GM12874 (cell line): ENCODE measurements at regions not wholly inside any gene's neighbourhood (a gene's known extent, or its start where the extent isn't known, plus 50 kb on each side); places are given as distances from the start of the nearest gene placed in this dataset.

Experiments
- TF ChIP-seq, protein P1 (sequence below): IDR thresholded peaks from 2 replicates; pipeline ENCODE4 v1.5.1; 2011; ENCODE audit warnings: low read depth, mild to moderate bottlenecking, control low read depth, low read length, moderate library complexity; ENCODE audit not compliant: insufficient read depth

- TF ChIP-seq, protein P1, sequence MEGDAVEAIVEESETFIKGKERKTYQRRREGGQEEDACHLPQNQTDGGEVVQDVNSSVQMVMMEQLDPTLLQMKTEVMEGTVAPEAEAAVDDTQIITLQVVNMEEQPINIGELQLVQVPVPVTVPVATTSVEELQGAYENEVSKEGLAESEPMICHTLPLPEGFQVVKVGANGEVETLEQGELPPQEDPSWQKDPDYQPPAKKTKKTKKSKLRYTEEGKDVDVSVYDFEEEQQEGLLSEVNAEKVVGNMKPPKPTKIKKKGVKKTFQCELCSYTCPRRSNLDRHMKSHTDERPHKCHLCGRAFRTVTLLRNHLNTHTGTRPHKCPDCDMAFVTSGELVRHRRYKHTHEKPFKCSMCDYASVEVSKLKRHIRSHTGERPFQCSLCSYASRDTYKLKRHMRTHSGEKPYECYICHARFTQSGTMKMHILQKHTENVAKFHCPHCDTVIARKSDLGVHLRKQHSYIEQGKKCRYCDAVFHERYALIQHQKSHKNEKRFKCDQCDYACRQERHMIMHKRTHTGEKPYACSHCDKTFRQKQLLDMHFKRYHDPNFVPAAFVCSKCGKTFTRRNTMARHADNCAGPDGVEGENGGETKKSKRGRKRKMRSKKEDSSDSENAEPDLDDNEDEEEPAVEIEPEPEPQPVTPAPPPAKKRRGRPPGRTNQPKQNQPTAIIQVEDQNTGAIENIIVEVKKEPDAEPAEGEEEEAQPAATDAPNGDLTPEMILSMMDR = no peak
Measured at GRCh38 chr3:10721101-10721500, 94.9 kb upstream of the SLC6A11 start.

DNA sequence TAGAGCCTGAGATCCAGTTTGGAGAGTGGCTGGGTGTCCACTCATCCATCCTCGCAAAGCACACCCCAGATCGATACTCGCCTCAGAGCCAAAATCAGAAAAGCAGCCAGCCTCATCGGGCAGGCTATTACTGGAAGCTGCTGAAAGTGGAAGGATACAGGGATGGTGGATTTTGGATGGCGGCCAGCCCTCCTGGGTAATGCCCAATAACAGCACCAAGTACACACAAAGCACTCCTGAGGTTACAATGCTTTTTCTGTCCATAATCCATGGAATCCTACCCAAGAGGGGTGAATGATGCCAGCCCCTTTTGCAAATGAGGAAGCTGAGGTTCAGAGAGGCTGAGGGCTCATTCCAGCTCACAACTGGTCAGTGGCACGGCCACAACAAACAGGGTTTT lies 93.1 kb upstream of the SLC6A11 start:
- TF ChIP-seq, protein P1 = no peak

DNA sequence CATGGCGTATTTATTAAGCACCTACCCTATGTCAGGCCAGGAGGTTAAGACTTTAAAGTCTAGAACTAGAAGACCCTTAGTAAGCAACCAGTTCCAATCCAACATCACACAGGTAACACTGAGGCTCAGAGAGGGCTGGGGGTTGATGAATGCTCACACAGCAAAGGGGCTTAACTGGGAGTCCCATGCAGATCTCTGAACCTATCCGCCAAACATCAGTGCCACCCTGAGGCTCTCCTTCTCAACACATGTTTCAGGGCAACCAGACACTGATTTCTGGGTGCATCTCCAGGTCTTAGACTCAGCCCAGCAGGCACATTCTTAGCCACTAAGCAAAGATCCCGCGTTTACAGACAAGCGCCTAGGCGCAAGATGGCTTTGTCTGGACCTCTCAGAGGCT lies 92.0 kb upstream of the SLC6A11 start:
- TF ChIP-seq, protein P1 = no peak

DNA sequence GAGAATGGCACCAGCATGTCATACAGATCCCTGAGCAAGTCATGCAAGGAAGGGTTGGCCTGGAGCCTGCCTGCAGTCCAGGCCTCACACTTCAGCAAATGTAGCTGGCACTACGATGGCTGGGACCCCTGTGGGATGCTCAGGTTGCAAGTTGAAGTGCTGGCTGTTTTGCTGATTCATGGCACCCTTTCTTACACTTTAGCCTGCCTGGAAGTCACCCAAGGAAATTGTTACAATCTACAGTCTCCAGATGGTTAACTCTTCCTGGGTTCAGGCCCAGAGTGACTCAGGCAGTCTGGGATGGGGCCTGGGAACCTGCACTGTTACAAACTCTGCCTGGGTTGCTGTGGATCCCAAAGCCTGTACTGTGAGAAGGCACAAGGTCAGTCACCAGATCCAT lies 91.0 kb upstream of the SLC6A11 start:
- TF ChIP-seq, protein P1 = no peak

- TF ChIP-seq, protein P1 = no peak
Measured at GRCh38 chr3:10725846-10726245, 90.2 kb upstream of the SLC6A11 start.

GRCh38 chr3:10726787-10727186 lies 89.2 kb upstream of the SLC6A11 start:
- TF ChIP-seq, protein P1 = no peak

DNA sequence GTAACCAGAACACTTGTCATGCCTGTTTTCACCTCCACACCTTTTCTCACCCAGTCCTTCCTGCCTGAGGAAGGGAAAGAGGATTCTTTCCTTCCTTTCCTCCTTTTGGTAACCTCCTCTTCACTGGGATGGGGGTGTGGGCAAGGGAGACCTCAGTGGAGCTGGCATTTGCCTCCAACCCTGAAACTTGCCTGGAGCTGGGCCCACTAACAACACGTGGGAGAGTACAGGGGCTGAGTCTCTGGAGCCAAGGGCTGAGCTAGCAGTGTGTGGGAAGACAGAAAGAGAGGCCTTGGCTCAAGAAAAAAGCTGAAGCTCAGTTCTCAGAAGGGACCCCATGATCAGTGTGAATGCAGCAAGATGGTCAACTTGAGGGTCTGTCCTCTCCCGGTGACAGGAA lies 86.6 kb upstream of the SLC6A11 start:
- TF ChIP-seq, protein P1 = no peak

- TF ChIP-seq, protein P1 = no peak
Measured at GRCh38 chr3:10732292-10732691, 83.7 kb upstream of the SLC6A11 start.
